GM19043 (cell line): ENCODE measurements at regions not wholly inside any gene's neighbourhood (a gene's known extent, or its start where the extent isn't known, plus 50 kb on each side); places are given as distances from the start of the nearest gene placed in this dataset.
"Not testable (repeated sequence)": the region's sequence is repeated elsewhere in the genome, so short reads cannot be mapped to it uniquely, and the experiment has no call there.

Source experiments
- ATAC-seq: cut with Tn5 transposase; IDR thresholded peaks from one replicate; pipeline ENCODE4 v1.9.1; 2021; ENCODE audit warnings: low read depth; ENCODE audit not compliant: unreplicated experiment

- ATAC-seq: no peak
Measured at GRCh38 chr1:10866321-10867093, 70.1 kb upstream of the CASZ1 start.

DNA sequence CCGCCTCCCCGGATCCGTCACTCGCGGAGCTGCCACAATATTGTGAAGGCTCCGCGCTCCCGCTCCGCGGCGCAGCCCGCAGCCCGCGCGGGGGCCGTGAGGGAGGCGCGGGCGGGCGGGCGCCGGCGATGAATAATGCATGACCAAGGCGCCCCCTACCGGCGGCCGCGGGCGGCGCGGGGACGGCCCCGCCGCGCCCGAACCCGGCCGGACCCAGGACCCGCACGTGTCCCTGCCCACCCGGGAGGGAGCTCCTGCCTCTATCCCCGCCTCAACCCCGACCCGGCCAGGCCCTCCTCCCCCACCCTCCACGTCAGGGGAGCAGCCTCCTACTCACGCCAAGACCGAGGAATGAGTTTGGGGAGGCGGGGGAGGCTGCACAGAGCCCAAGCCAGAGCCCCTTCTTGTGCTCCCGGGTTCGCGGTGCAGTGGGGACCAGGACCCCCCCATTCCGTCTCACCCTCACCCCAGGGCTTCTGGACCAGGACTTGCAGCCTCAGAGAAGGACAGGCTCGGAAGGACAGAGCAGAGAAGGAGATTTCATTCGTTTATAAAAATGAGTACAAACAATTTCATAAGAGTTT, 70.8 kb upstream of the CASZ1 start:
- no peak for ATAC-seq

DNA sequence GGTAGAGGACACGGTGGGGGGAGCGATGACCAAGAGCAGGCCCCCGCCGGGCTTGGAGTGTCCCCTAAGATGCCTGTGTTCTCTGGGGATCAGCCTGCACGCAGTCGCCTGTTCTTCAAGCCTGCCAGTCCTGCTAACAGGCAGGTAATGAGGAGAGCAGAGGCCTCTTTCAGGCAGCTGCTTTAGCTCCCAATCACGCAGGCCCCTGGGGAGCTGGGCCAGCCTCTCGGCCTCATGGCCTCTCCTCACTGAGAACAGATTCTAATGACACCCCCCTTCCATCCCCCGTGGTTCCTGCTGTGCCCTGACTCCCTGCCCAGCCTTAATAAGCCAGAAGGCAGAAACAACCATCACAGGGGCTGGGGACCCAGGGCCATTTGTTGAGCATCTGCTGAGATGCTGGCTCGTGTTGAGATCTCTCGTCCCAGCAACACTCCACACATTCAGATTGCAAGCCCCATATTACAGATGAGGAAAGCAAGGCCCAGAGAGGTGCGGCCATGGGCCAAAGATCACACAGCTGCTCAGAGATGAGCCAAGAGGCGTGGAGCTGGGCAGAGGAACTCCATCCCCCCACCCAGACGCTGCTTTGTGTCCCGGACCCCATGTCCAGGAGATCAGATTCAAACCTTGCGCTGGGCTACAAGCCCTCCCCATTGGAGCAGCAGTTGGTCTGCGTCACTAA, 71.6 kb upstream of the CASZ1 start:
- ATAC-seq: no peak

GRCh38 chr1:10868599-10868965, 72.1 kb upstream of the CASZ1 start:
- no peak for ATAC-seq

DNA sequence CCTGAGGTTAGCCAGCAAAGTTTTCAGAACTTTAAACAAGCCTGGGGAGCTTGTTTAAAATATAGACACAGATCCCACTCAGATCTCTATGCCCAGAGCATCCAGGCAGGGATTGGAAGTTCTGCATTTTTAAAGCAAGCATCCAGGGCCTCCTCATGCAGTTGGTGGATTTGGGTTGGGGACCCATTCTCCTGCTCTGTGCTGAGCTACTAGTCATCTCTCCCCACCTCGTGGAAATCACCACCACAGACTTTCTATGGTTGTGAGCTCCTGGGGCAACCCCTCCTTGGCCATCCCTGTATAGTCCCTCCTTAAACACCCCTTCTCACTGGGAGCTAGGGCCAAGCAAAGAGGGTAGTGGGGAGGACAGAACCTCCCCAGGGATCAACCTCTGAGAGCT, 73.5 kb upstream of the CASZ1 start:
- ATAC-seq: no peak

GRCh38 chr1:10870493-10871096, 74.1 kb upstream of the CASZ1 start:
- ATAC-seq: no peak

- no peak for ATAC-seq
Measured at GRCh38 chr1:10873189-10873588, 76.7 kb upstream of the CASZ1 start.

- no peak for ATAC-seq
Measured at GRCh38 chr1:10874351-10874750, 77.9 kb upstream of the CASZ1 start.

DNA sequence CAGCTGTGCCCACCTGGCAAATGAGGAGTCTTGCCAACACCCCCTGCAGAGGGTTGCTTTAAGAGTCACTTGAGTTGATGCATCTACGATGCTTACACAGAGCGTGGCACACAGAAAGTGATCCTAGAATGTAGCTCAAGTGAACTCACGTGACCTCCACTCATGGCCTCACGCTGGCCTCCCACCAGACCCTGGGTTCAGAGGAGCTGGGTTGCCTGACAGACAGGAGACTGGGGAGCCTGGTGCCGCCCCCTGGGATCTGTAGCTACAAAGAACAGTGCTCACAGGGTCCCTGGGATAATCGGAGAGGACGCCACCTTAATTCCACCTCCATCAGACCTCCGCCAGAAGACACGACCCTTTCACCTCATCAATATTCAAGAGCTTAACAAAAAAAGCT, 81.4 kb upstream of the CASZ1 start:
- no peak for ATAC-seq

DNA sequence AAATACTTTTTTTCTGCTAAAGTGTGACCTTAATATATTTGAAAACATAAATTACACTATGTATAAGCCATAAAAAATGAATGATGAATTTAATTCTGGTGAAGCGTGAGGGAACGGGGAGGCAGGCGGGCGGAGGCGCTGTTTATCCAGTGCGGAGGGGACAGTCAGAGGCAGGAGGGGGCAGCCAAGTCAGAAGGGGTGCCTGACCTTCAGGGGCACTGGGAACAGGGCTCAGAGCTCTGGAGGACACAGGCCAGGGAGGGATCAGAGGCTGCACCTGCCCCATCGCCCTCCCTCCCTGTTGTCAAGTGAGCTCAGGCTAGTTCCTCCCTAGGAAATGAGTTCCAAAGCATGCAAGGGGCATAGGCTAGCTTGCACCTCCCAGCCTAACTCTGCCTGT, 82.0 kb upstream of the CASZ1 start:
- no peak for ATAC-seq

- ATAC-seq: no peak
Measured at GRCh38 chr1:10880063-10880462, 83.6 kb upstream of the CASZ1 start.

DNA sequence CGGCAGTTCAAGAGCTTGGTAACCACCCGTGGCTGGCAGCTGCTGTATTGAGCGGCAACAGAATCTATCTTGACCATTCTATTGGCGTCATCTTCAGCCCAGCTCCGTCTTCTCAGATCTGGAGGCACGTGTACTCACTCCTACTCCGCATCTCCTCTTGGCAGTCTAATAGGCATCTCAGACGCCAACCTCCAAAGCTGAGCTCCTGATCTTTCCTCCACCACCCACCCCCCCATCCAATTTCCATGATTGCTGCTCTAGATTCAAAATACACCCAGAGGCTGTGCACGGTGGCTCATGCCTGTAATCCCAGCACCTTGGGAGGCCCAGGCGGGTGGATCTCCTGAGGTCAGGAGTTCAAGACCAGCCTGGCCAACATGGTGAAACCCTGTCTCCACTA, 84.6 kb upstream of the CASZ1 start:
- ATAC-seq: no peak

GRCh38 chr1:10882069-10882468, 85.6 kb upstream of the CASZ1 start:
- ATAC-seq: no peak

DNA sequence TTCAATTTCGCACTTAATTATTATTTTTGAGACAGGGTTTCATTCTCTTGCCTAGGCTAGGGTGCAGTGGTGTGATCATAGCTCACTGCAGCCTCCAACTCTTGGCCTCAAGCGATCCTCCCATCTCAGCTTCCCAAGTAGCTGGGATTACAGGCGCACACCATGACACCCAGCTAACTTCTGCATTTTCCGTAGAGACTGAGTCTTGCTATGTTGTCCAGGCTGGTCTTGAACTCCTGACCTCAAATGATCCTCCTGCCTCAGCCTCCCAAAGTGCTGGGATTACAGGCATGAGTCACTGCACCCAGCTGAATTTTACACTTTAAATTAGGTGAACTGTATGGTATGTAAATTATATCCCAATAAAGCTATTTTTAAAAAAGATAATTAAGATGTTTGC, 90.6 kb upstream of the CASZ1 start:
- ATAC-seq: not testable (repeated sequence)

DNA sequence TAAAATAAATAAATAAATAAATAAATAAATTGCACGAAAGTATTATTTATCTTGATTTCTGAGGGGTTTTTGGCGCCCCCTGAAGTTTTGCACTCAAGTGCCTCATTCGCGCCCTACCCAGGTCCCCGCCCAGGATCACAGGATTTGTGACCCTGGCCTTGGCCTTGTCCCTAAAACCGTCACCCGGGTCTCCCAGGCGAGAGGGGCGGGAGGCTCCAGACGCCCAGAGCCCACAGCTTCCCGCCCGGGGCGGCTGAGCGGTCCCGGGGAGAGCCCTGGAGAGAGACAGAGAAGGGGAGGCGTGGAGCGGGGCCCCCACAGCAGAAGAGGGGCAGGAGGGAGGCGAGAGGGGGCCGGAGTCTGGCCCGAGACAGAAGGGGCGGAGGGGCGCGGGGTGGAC, 91.8 kb upstream of the CASZ1 start:
- ATAC-seq: no peak

GRCh38 chr1:10888791-10889649, 92.6 kb upstream of the CASZ1 start:
- ATAC-seq: no peak

GRCh38 chr1:10889650-10890353, 93.4 kb upstream of the CASZ1 start:
- ATAC-seq: no peak

- ATAC-seq: no peak
Measured at GRCh38 chr1:10890491-10891071, 94.1 kb upstream of the CASZ1 start.

GRCh38 chr1:10891091-10891490, 94.6 kb upstream of the CASZ1 start:
- ATAC-seq: no peak
